K562 (cell line): ENCODE measurements at regions not wholly inside any gene's neighbourhood (a gene's known extent, or its start where the extent isn't known, plus 50 kb on each side); places are given as distances from the start of the nearest gene placed in this dataset.

Source experiments
- ATAC-seq: fragments of 200-7000 bp; cut with Tn5 transposase; 3 replicates; pipeline ENCODE4 v1.9.1; 2020; ENCODE audit warnings: moderate library complexity
- BruUV-seq: library from RNA; stranded (reverse); fragments of 400-500 nt; replicated peaks from 2 replicates; lab custom pipeline; 2021; lab: Mats Ljungman, UMichigan
- CTCF ChIA-PET: fragments of 300-600 bp; formaldehyde crosslinking; extraction: SDS; loops from one replicate; lab custom pipeline; 2021; ENCODE audit warnings: low intra/inter-chr PET ratio; lab: Yijun Ruan, JAX
- POLR2A ChIA-PET: fragments of 300-600, 350-650 bp; sonication (Branson Sonifier 250); formaldehyde crosslinking; extraction: SDS; loops from one replicate; lab custom pipeline; 2021; ENCODE audit warnings: antibody characterized with exemption, inconsistent platforms; lab: Yijun Ruan, JAX
- DNase-seq, 4 experiments: peaks; one replicate each; pipeline versions ENCODE4 v3.0.0 to v3.0.0-alpha.2; 2011 to 2018; ENCODE audit warnings: low spot score in 3 of 4, mixed read lengths in 3 of 4; ENCODE audit errors: extremely low read depth in 1 of 4
- FAIRE-seq: peaks from 2 replicates; lab custom pipeline; 2011; peaks lifted over from hg19 to GRCh38; lab: Jason Lieb, UNC
- H2AFZ ChIP-seq: 2 replicates; pipeline ENCODE4 v1.6.0; 2011; ENCODE audit warnings: low read depth, low read length, control low read depth, inconsistent platforms
- H3K27ac ChIP-seq: fragments of 200-600 bp; 3 replicates; pipeline ENCODE4 v1.8.0; 2011; ENCODE audit warnings: low read depth, mild to moderate bottlenecking, control low read depth, inconsistent platforms, low read length, moderate library complexity, mixed read lengths; ENCODE audit errors: extremely low read depth
- H3K27me3 ChIP-seq, 2 experiments: fragments of 300-600 bp in 1 of 2; 2 replicates in 1 of 2; 3 replicates in 1 of 2; pipeline versions ENCODE4 v1.6.0 to v1.8.0; 2011; ENCODE audit warnings: inconsistent platforms in 2 of 2, low read length in 2 of 2, mild to moderate bottlenecking in 1 of 2, mixed read lengths in 1 of 2, moderate library complexity in 1 of 2; ENCODE audit not compliant: control insufficient read depth in 2 of 2, insufficient read depth in 2 of 2
- H3K36me3 ChIP-seq: fragments of 300-600 bp; 3 replicates; pipeline ENCODE4 v1.8.0; 2011; ENCODE audit warnings: mild to moderate bottlenecking, low read length, inconsistent platforms; ENCODE audit not compliant: control insufficient read depth, insufficient read depth
- H3K4me1 ChIP-seq, 2 experiments: fragments of 200-600 bp in 1 of 2; replicated peaks in 1 of 2; 2 replicates in 1 of 2; 3 replicates in 1 of 2; pipeline versions ENCODE4 v1.5.1 to v1.8.0; 2011; ENCODE audit warnings: inconsistent platforms in 2 of 2, low read length in 2 of 2, mild to moderate bottlenecking in 1 of 2, mixed read lengths in 1 of 2, moderate library complexity in 1 of 2; ENCODE audit not compliant: control insufficient read depth in 2 of 2, insufficient read depth in 2 of 2
- H3K4me2 ChIP-seq: 2 replicates; pipeline ENCODE4 v1.6.1; 2011; ENCODE audit warnings: low read length, control low read depth, inconsistent platforms, mixed read lengths; ENCODE audit not compliant: insufficient read depth
- H3K4me3 ChIP-seq: fragments of 200-600 bp; sonication (generic), shearing (Covaris generic); 2 replicates; pipeline ENCODE4 v1.5.1; 2016; ENCODE audit warnings: control low read depth, inconsistent platforms
- H3K79me2 ChIP-seq: fragments of 200-600 bp; 3 replicates; pipeline ENCODE4 v1.8.0; 2011; ENCODE audit warnings: low read length, inconsistent platforms; ENCODE audit not compliant: control insufficient read depth, insufficient read depth
- H3K9ac ChIP-seq, 2 experiments: 2 replicates each; pipeline versions ENCODE4 v1.6.0 to v1.6.1; 2011; ENCODE audit warnings: low read depth in 2 of 2, low read length in 2 of 2, control low read depth in 1 of 2, inconsistent platforms in 1 of 2, mild to moderate bottlenecking in 1 of 2, mixed read lengths in 1 of 2; ENCODE audit not compliant: insufficient read depth in 1 of 2
- H3K9me1 ChIP-seq: one replicate; pipeline ENCODE4 v1.6.0; 2011; ENCODE audit warnings: inconsistent platforms, mild to moderate bottlenecking, low read length, moderate library complexity; ENCODE audit not compliant: control insufficient read depth, insufficient read depth
- H3K9me3 ChIP-seq: replicated peaks from 2 replicates; pipeline ENCODE4 v1.5.1; 2011; ENCODE audit warnings: low read depth, low read length, inconsistent platforms; ENCODE audit not compliant: control insufficient read depth, insufficient read depth
- H4K20me1 ChIP-seq: replicated peaks from 2 replicates; pipeline ENCODE4 v1.6.1; 2011; ENCODE audit warnings: low read length, inconsistent platforms, mixed read lengths; ENCODE audit not compliant: control insufficient read depth, insufficient read depth
- FOXK1 ChIP-seq: sonication (generic); formaldehyde crosslinking; IDR thresholded peaks from 2 replicates; pipeline ENCODE4 v1.8.0; 2022; ENCODE audit warnings: missing genetic modification reagents, mild to moderate bottlenecking, borderline replicate concordance
- HNRNPH1 ChIP-seq: fragments of 200-400 bp; formaldehyde crosslinking; optimal IDR thresholded peaks from 2 replicates; pipeline ENCODE3; 2017; ENCODE audit warnings: low read depth, mild to moderate bottlenecking, low read length, moderate library complexity
- MTA2 ChIP-seq: fragments of 450-650 bp; IDR thresholded peaks from 2 replicates; pipeline ENCODE4 v1.6.1; 2016; ENCODE audit warnings: low read depth
- NR3C1 ChIP-seq: sonication (generic); formaldehyde crosslinking; IDR thresholded peaks from 2 replicates; pipeline ENCODE4 v1.8.1; 2022; ENCODE audit warnings: missing genetic modification reagents
- RNF219 ChIP-seq: fragments of 250-450 bp; sonication (Bioruptor Pico); IDR thresholded peaks from 2 replicates; pipeline ENCODE4 v1.5.0; 2022; ENCODE audit warnings: mild to moderate bottlenecking
- ZNF584 ChIP-seq: fragments of 200-800 bp; sonication (Bioruptor generic); IDR thresholded peaks from 2 replicates; pipeline ENCODE4 v1.6.1; 2016; ENCODE audit warnings: low read depth, mild to moderate bottlenecking, missing genetic modification characterization, missing compliant biosample characterization
- WGBS: fragments of 100-300 bp; shearing (Covaris generic); methylation state at CpG from one replicate; pipeline ENCODE4 v1.1.6; 2016; ENCODE audit warnings: low coverage, mixed read lengths; ENCODE audit not compliant: insufficient coverage; ENCODE audit errors: missing lambda C conversion rate; 5-methylcytosine and 5-hydroxymethylcytosine counted together
- in situ Hi-C: fragments of 300-500 bp; cut with MboI; formaldehyde crosslinking; loops from 4 replicates; pipeline ENCODE4 v1.15.0; 2018; ENCODE audit warnings: inconsistent platforms, mixed read lengths
- intact Hi-C: fragments of 100-400 bp; cut with micrococcal nuclease; formaldehyde crosslinking; loops from 2 replicates; pipeline ENCODE4 v1.14.2; 2022

- POLR2A ChIA-PET: no interaction called here
- intact Hi-C loops: no loop called here
- Histone ChIP-seq H3K9ac (no peak overlapping the region), H3K27me3 (no peaks in the 10 kb centered on the region), H3K4me2 (no peak overlapping the region), H3K79me2 (no peaks in the 10 kb centered on the region), H3K27ac (no peak overlapping the region), H2AFZ (no peak overlapping the region), H3K4me1 (no peaks in the 10 kb centered on the region), H4K20me1 (no peaks in the 10 kb centered on the region)
- no peak for FAIRE-seq
- DNase-seq: no peak
- no TSS peak for BruUV-seq
- no peak for TF ChIP-seq HNRNPH1
- TF ChIP-seq, all 486 proteins: peak for 0
- Histone ChIP-seq H3K9me1 (no peaks in the 10 kb centered on the region), H3K4me3 (no peak overlapping the region), H3K36me3 (no peaks in the 10 kb centered on the region), H3K9me3 (no peaks in the 10 kb centered on the region)
- CTCF ChIA-PET: no interaction called here
- in situ Hi-C loops: no loop called here
- ATAC-seq: no peak
These were observed 252.2 kb upstream of the SPHKAP start for GRCh38 chr2:228433721-228434120.

GRCh38 chr2:228432116-228432515 lies 250.6 kb upstream of the SPHKAP start:
- CTCF ChIA-PET: no interaction called here
- DNase-seq (no peak), ATAC-seq (no peak)
- Histone ChIP-seq H3K27me3 (no peaks in the 10 kb centered on the region), H3K36me3 (no peaks in the 10 kb centered on the region), H3K9ac (no peak overlapping the region), H2AFZ (no peak overlapping the region)
- intact Hi-C loops: no loop called here
- TF ChIP-seq FOXK1 (CRISPR knock-in tag) (no peak), RNF219 (CRISPR knock-in tag) (no peak), NR3C1 (CRISPR knock-in tag) (no peak), ZNF584 (CRISPR knock-in tag) (no peak), MTA2 (no peak)
- TF ChIP-seq, all 486 proteins: peak for 0
- POLR2A ChIA-PET: no interaction called here
- H3K4me3 ChIP-seq: no peak overlapping the region
- 2% methylated on average over 4 of the region's 4 CpGs for WGBS
- in situ Hi-C loops: no loop called here
- H3K9me1 ChIP-seq: no peaks in the 10 kb centered on the region
- no peaks in the 10 kb centered on the region for H3K9me3 ChIP-seq
- H4K20me1 ChIP-seq: no peaks in the 10 kb centered on the region
- no TSS peak for BruUV-seq
- H3K79me2 ChIP-seq: no peaks in the 10 kb centered on the region
- no peaks in the 10 kb centered on the region for H3K4me1 ChIP-seq
- no peak overlapping the region for H3K4me2 ChIP-seq
- H3K27ac ChIP-seq: no peak overlapping the region
- no peak for FAIRE-seq
